DND-41 (cell line): ENCODE measurements at regions not wholly inside any gene's neighbourhood (a gene's known extent, or its start where the extent isn't known, plus 50 kb on each side); places are given as distances from the start of the nearest gene placed in this dataset.

Experiments used
- ATAC-seq: fragments of 200-7000 bp; cut with Tn5 transposase; 3 replicates; pipeline ENCODE4 v1.9.1; 2021; ENCODE audit warnings: low read depth; ENCODE audit not compliant: insufficient read depth
- DNase-seq: peaks from one replicate; pipeline ENCODE4 v3.0.0-alpha.2; 2020
- H2AFZ ChIP-seq: 2 replicates; pipeline ENCODE4 v1.6.0; 2012; ENCODE audit warnings: low read depth, low read length
- H3K27ac ChIP-seq: 2 replicates; pipeline ENCODE4 v1.5.1; 2012; ENCODE audit warnings: low read length, inconsistent platforms
- H3K27me3 ChIP-seq: fragments of 200-600 bp; sonication (generic); 2 replicates; pipeline ENCODE4 v1.6.0; 2012; ENCODE audit warnings: low read length, mild to moderate bottlenecking, inconsistent platforms; ENCODE audit not compliant: insufficient read depth, poor library complexity
- H3K36me3 ChIP-seq: 2 replicates; pipeline ENCODE4 v1.5.1; 2012; ENCODE audit warnings: low read length, inconsistent platforms; ENCODE audit not compliant: insufficient read depth
- H3K4me1 ChIP-seq: 2 replicates; pipeline ENCODE4 v1.5.1; 2012; ENCODE audit warnings: mild to moderate bottlenecking, low read length; ENCODE audit not compliant: insufficient read depth
- H3K4me2 ChIP-seq: 2 replicates; pipeline ENCODE4 v1.6.0; 2012; ENCODE audit warnings: mild to moderate bottlenecking, moderate library complexity, low read length, inconsistent platforms; ENCODE audit not compliant: insufficient read depth
- H3K4me3 ChIP-seq, 2 experiments: fragments of 200-600 bp in 1 of 2; shearing (Covaris generic) in 1 of 2; 2 replicates each; pipeline ENCODE4 v1.5.1; 2012 to 2016; ENCODE audit warnings: inconsistent platforms in 2 of 2, low read length in 2 of 2, mild to moderate bottlenecking in 2 of 2, low read depth in 1 of 2, moderate library complexity in 1 of 2
- H3K79me2 ChIP-seq: 2 replicates; pipeline ENCODE4 v1.6.0; 2012; ENCODE audit warnings: low read length, inconsistent platforms; ENCODE audit not compliant: insufficient read depth
- H3K9ac ChIP-seq: 2 replicates; pipeline ENCODE4 v1.6.0; 2012; ENCODE audit warnings: low read depth, mild to moderate bottlenecking, inconsistent platforms, low read length, moderate library complexity
- H3K9me3 ChIP-seq: 2 replicates; pipeline ENCODE4 v1.5.1; 2012; ENCODE audit warnings: low read length, moderate library complexity, mild to moderate bottlenecking, inconsistent platforms; ENCODE audit not compliant: insufficient read depth, severe bottlenecking
- H4K20me1 ChIP-seq: 2 replicates; pipeline ENCODE4 v1.6.0; 2012; ENCODE audit warnings: low read length; ENCODE audit not compliant: insufficient read depth
- EZH2 ChIP-seq: IDR thresholded peaks from 3 replicates; pipeline ENCODE4 v1.6.1; 2012; ENCODE audit warnings: borderline replicate concordance, low read depth, mild to moderate bottlenecking, moderate library complexity, low read length, inconsistent platforms; ENCODE audit not compliant: severe bottlenecking
- TF ChIP-seq, protein P1 (sequence below): IDR thresholded peaks from 2 replicates; pipeline ENCODE4 v1.5.1; 2012; ENCODE audit warnings: borderline replicate concordance, low read length, moderate library complexity, mild to moderate bottlenecking; ENCODE audit not compliant: poor library complexity, severe bottlenecking; ENCODE audit errors: extremely low read depth

DNA sequence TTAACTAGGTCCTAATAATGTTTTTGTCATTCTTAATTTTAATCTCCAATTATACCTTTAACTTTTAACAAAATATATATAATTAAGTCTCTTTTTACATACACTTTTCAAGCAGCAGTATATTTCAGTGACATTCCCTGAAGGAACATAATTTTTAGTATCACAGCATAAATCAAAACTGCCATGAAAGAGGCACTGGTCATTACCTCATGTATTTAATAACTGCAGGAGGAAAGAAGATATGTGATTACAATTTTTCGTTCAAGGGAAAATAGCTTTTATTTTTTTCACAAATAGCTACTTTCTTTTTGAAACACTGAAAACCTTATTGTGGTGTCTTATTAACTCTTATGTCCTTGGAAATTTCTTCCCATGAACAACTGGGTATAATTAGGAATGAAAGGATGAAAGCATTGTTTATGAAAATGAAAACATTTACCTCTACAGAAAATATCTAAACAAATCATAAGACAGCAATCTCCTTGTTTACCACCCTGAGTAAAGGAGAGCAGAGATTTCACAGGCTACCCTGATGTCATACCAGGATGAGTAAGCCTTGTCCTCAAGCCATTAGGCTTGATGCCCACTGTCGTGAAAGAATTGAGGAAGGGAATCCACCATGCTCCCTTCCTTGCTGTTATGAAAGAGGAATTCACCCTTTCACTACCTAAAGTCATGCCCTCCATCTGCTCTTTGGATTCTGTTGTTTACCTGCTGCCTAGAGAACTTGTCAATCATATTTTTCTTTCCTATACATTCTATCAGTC lies 877.2 kb upstream of the PCDH20 start:
- Histone ChIP-seq H3K4me2 (no peak overlapping the region), H3K4me1 (no peaks in the 10 kb centered on the region), H3K79me2 (no peaks in the 10 kb centered on the region), H4K20me1 (no peaks in the 10 kb centered on the region), H3K27ac (no peak overlapping the region), H3K27me3 (no peaks in the 10 kb centered on the region), H3K36me3 (no peaks in the 10 kb centered on the region), H2AFZ (no peak overlapping the region), H3K9ac (no peak overlapping the region), H3K9me3 (no peaks in the 10 kb centered on the region), H3K4me3 (no peak overlapping the region)
- ATAC-seq (no peak), DNase-seq (no peak)
- TF ChIP-seq, protein P1, sequence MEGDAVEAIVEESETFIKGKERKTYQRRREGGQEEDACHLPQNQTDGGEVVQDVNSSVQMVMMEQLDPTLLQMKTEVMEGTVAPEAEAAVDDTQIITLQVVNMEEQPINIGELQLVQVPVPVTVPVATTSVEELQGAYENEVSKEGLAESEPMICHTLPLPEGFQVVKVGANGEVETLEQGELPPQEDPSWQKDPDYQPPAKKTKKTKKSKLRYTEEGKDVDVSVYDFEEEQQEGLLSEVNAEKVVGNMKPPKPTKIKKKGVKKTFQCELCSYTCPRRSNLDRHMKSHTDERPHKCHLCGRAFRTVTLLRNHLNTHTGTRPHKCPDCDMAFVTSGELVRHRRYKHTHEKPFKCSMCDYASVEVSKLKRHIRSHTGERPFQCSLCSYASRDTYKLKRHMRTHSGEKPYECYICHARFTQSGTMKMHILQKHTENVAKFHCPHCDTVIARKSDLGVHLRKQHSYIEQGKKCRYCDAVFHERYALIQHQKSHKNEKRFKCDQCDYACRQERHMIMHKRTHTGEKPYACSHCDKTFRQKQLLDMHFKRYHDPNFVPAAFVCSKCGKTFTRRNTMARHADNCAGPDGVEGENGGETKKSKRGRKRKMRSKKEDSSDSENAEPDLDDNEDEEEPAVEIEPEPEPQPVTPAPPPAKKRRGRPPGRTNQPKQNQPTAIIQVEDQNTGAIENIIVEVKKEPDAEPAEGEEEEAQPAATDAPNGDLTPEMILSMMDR, result no peak
- no peak for TF ChIP-seq EZH2

DNA sequence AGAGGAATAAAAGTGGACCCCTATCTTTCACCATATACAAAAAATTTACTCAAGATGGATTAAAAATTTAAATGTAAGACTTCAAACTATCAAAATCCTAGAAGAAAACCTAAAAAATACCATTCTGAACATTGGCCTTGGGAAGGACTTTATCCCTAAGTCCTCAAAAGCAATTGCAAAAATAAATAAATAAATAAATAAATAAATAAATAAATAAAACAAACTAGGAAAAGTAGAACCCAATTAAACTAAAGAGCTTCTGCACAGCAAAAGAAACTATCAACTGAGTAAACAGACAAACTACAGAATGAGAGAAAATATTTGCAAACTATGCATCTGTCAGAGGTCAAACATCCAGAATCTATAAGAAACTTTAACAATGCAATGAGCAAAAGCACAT lies 874.9 kb upstream of the PCDH20 start:
- ATAC-seq (no peak), DNase-seq (no peak)
- H3K36me3 ChIP-seq, result no peaks in the 10 kb centered on the region
- no peak overlapping the region for H3K27ac ChIP-seq
- no peak overlapping the region for H3K9ac ChIP-seq
- no peaks in the 10 kb centered on the region for H3K4me1 ChIP-seq
- H3K9me3 ChIP-seq, result no peaks in the 10 kb centered on the region
- H3K79me2 ChIP-seq, result no peaks in the 10 kb centered on the region
- TF ChIP-seq EZH2, result no peak
- TF ChIP-seq, protein P1, result no peak
- no peak overlapping the region for H2AFZ ChIP-seq
- H4K20me1 ChIP-seq, result no peaks in the 10 kb centered on the region
- H3K4me2 ChIP-seq, result no peak overlapping the region
- no peaks in the 10 kb centered on the region for H3K27me3 ChIP-seq
- no peak overlapping the region for H3K4me3 ChIP-seq

DNA sequence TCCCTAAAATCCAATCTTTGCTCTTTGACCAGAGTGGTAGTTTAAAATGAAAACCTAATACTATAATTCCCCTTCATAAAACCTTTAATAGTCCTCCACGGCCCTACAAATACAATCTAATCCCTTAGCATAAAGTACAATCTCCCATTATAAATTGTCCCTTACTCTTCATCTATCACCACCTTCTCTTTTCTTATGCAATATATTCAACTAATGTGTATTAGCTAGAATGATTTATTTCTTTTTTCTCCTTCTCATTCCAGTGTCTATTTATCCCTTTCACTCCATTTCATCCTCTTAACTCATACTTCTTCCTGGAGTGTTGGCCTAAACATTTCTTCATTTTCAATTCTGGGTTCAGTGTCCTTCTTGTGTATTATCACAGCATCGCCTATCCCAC lies 872.1 kb upstream of the PCDH20 start:
- TF ChIP-seq, protein P1, result no peak
- no peak for TF ChIP-seq EZH2
- no peak overlapping the region for H3K9ac ChIP-seq
- H2AFZ ChIP-seq, result no peak overlapping the region
- H3K4me3 ChIP-seq, result no peak overlapping the region
- H3K9me3 ChIP-seq, result no peaks in the 10 kb centered on the region
- DNase-seq, result no peak
- H3K27ac ChIP-seq, result no peak overlapping the region
- no peak for ATAC-seq
- no peaks in the 10 kb centered on the region for H3K27me3 ChIP-seq
- no peaks in the 10 kb centered on the region for H3K79me2 ChIP-seq
- H3K4me2 ChIP-seq, result no peak overlapping the region
- no peaks in the 10 kb centered on the region for H3K4me1 ChIP-seq
- no peaks in the 10 kb centered on the region for H3K36me3 ChIP-seq
- no peaks in the 10 kb centered on the region for H4K20me1 ChIP-seq

DNA sequence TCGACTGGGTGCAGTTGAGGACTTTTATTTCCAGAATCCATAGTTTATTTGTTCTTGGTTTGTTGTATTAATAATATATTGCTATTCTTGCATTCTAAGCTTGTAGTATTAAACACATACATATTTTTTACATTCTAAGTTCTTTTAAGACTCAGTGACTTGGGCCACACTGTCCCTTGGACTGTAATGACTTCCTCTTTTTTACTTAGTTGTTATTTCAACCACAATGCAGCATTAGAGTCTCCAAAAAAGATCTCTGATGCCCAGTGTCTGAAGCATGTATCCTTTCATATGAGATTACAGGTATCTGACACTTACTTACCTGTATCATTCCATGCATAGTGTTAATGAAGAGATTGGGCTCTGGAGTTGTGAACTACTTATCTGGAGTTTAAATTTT lies 864.9 kb upstream of the PCDH20 start:
- Histone ChIP-seq H3K9me3 (no peaks in the 10 kb centered on the region), H3K27me3 (no peaks in the 10 kb centered on the region), H3K4me2 (no peak overlapping the region), H3K36me3 (no peaks in the 10 kb centered on the region), H2AFZ (no peak overlapping the region), H3K79me2 (no peaks in the 10 kb centered on the region), H4K20me1 (no peaks in the 10 kb centered on the region), H3K4me1 (no peaks in the 10 kb centered on the region), H3K4me3 (no peak overlapping the region), H3K9ac (no peak overlapping the region), H3K27ac (no peak overlapping the region)
- DNase-seq, result no peak
- TF ChIP-seq EZH2, result no peak
- TF ChIP-seq, protein P1, result no peak
- no peak for ATAC-seq
